HG02610 (cell line): ENCODE measurements at regions not wholly inside any gene's neighbourhood (a gene's known extent, or its start where the extent isn't known, plus 50 kb on each side); places are given as distances from the start of the nearest gene placed in this dataset.
"Not testable (repeated sequence)": the region's sequence is repeated elsewhere in the genome, so short reads cannot be mapped to it uniquely, and the experiment has no call there.

Source experiments
- ATAC-seq: cut with Tn5 transposase; IDR thresholded peaks from one replicate; pipeline ENCODE4 v1.9.1; 2021; ENCODE audit warnings: mild to moderate bottlenecking, moderate library complexity; ENCODE audit not compliant: unreplicated experiment

GRCh38 chr1:148318123-148318903 lies 164.8 kb downstream of the PPIAL4G start:
- peak; percentile 59 for ATAC-seq

- ATAC-seq = no peak
Observed at GRCh38 chr1:148317288-148317985, 165.4 kb upstream of the NBPF11 start.

GRCh38 chr1:148315071-148315811 lies 163.2 kb upstream of the NBPF11 start:
- ATAC-seq = peak; percentile 64

GRCh38 chr1:148310807-148311206 lies 158.7 kb upstream of the NBPF11 start:
- no peak for ATAC-seq

- ATAC-seq = no peak
Observed at GRCh38 chr1:148309940-148310500, 157.9 kb upstream of the NBPF11 start.

- no peak for ATAC-seq
Observed at GRCh38 chr1:148308832-148309458, 156.9 kb upstream of the NBPF11 start.

GRCh38 chr1:148307583-148308185 lies 155.6 kb upstream of the NBPF11 start:
- ATAC-seq = no peak

GRCh38 chr1:148304935-148305334 lies 152.9 kb upstream of the NBPF11 start:
- ATAC-seq = not testable (repeated sequence)

GRCh38 chr1:148302586-148303364 lies 150.7 kb upstream of the NBPF11 start:
- ATAC-seq = peak; percentile 78

- not testable (repeated sequence) for ATAC-seq
Observed at GRCh38 chr1:148297852-148298251, 145.8 kb upstream of the NBPF11 start.

GRCh38 chr1:148296511-148296910 lies 144.4 kb upstream of the NBPF11 start:
- no peak for ATAC-seq

GRCh38 chr1:148294116-148294807 lies 142.2 kb upstream of the NBPF11 start:
- ATAC-seq = no peak

GRCh38 chr1:148293651-148294050 lies 141.6 kb upstream of the NBPF11 start:
- ATAC-seq = no peak

GRCh38 chr1:148292915-148293314 lies 140.8 kb upstream of the NBPF11 start:
- no peak for ATAC-seq

- ATAC-seq = no peak
Observed at GRCh38 chr1:148290881-148291280, 138.8 kb upstream of the NBPF11 start.

- ATAC-seq = no peak
Observed at GRCh38 chr1:148289647-148290046, 137.6 kb upstream of the NBPF11 start.

GRCh38 chr1:148285946-148286345 lies 133.9 kb upstream of the NBPF11 start:
- ATAC-seq = not testable (repeated sequence)

GRCh38 chr1:148280831-148281572 lies 128.9 kb upstream of the NBPF11 start:
- peak; percentile 79 for ATAC-seq
